Thyroid gland (tissue), 4 donors: ENCODE measurements at regions not wholly inside any gene's neighbourhood (a gene's known extent, or its start where the extent isn't known, plus 50 kb on each side); places are given as distances from the start of the nearest gene placed in this dataset.

ENCODE experiments used
- DNase-seq, 2 donors: peaks; one replicate each; pipeline ENCODE4 v3.0.0-alpha.2; 2019
- H3K27ac ChIP-seq, 3 donors: fragments of 200-600 bp; sonication (generic); 1 replicate in 2 of 3; 2 replicates in 1 of 3; pipeline ENCODE4 v1.5.1; 2016 to 2019; ENCODE audit warnings: mild to moderate bottlenecking in 1 of 3, moderate library complexity in 1 of 3
- H3K27me3 ChIP-seq: fragments of 200-600 bp; sonication (generic); one replicate; pipeline ENCODE4 v1.5.1; 2019
- H3K36me3 ChIP-seq, 2 donors: fragments of 200-600 bp; sonication (generic); one replicate each; pipeline ENCODE4 v1.5.1; 2016 to 2019
- H3K4me1 ChIP-seq, 2 donors: fragments of 200-600 bp; sonication (generic); one replicate each; pipeline ENCODE4 v1.5.1; 2017 to 2019
- H3K4me3 ChIP-seq, 3 donors: fragments of 200-600 bp; sonication (generic); replicated peaks in 1 of 3; 1 replicate in 2 of 3; 2 replicates in 1 of 3; pipeline ENCODE4 v1.5.1; 2016; ENCODE audit warnings: mild to moderate bottlenecking in 1 of 3
- H3K9me3 ChIP-seq: fragments of 200-600 bp; sonication (generic); one replicate; pipeline ENCODE4 v1.5.1; 2017
- POLR2A ChIP-seq, 2 donors: fragments of 450-650 bp; IDR thresholded peaks; one replicate each; pipeline ENCODE4 v1.6.1; 2017; ENCODE audit warnings: antibody characterized with exemption in 2 of 2, mild to moderate bottlenecking in 2 of 2, moderate library complexity in 1 of 2
- WGBS, 2 donors: methylation state at CpG; one replicate each; pipeline ENCODE4 v1.1.5; 2017; 5-methylcytosine and 5-hydroxymethylcytosine counted together
- intact Hi-C: fragments of 100-400 bp; cut with DNase I; formaldehyde crosslinking; loops from one replicate; pipeline ENCODE4 v1.15.1; 2023
- TF ChIP-seq, protein P1 (sequence below), 6 experiments: fragments of 200-600 bp in 3 of 6; fragments of 450-650 bp in 3 of 6; sonication (generic) in 3 of 6; IDR thresholded peaks; one replicate each; pipeline ENCODE4 v1.5.1; 2016 to 2019; ENCODE audit warnings: antibody characterized with exemption in 6 of 6, mild to moderate bottlenecking in 2 of 6, inconsistent platforms in 1 of 6, moderate library complexity in 1 of 6

DNA sequence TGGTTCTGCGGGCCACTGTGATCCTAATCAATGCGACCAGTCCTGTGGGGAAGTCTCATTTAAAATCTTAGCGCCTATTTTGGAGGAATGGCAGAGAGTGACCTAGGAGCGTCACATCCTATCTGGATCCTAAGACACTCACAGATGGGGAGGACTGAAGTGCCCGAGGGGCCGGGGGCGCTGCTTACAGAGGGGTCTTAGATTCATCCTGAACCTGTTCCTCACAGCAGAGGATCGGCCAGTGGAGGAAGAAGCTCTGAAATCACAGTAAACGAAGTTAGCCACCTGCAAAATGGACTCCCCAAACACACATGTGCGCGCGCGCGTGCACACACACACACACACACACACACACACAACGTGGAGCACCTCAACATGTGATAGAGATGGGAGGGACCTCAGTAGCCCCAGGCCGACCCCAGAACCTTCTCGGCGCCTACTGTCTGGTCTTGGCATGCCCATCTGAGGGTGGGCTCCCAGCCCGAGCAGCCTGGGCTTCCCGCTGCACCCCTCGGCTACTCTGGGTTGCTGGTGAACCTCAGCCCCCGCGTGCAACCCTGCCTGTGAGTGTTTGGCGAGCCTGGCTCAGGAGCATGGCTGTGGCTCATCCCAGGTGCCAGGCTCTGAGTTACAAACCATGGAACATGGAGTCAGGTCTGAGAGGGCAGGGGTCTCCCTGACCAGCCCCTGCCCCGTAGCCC is 613.3 kb downstream of the TBC1D22A start:
- no peaks in the 10 kb centered on the region for H3K27me3 ChIP-seq

DNA sequence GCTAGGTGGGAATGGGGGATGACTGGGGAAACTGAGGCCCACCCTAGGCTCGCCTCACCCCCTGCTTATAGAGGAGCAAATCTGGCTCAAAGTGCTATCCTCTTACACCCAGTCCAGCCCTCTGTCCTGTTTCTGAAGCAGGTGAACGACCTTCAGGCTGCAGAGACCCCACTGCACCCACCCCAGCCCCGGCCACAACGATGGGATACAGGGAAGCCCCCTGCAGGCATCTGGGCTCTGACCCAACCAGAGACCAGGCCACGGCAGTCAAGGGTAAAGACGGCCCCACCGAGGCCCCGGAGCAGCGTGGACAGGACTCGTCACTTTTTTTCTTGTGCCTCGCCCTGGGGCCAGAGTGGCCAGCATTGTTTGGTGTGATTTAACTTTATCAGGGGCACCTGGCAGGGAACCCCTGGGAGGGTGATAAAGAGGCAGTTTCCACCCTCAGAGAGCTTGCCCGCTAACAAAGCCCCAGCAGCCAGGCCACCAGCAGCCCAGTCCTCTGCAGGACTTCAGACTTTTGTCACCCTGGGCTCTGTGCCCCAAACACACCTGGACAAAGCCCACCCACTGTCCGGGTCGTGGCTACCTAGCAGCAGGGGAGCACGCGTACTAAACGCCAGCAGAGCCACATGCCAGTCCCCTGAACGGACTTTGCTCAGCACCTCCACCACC is 612.6 kb downstream of the TBC1D22A start:
- H3K27me3 ChIP-seq: no peaks in the 10 kb centered on the region
- H3K9me3 ChIP-seq: no peaks in the 10 kb centered on the region
- intact Hi-C loops: no loop called here
- H3K27ac ChIP-seq: no peak overlapping the region
- H3K4me3 ChIP-seq: no peak overlapping the region
- no peak for TF ChIP-seq POLR2A (IDR thresholded peaks at IDR 0.05)
- TF ChIP-seq, protein P1, sequence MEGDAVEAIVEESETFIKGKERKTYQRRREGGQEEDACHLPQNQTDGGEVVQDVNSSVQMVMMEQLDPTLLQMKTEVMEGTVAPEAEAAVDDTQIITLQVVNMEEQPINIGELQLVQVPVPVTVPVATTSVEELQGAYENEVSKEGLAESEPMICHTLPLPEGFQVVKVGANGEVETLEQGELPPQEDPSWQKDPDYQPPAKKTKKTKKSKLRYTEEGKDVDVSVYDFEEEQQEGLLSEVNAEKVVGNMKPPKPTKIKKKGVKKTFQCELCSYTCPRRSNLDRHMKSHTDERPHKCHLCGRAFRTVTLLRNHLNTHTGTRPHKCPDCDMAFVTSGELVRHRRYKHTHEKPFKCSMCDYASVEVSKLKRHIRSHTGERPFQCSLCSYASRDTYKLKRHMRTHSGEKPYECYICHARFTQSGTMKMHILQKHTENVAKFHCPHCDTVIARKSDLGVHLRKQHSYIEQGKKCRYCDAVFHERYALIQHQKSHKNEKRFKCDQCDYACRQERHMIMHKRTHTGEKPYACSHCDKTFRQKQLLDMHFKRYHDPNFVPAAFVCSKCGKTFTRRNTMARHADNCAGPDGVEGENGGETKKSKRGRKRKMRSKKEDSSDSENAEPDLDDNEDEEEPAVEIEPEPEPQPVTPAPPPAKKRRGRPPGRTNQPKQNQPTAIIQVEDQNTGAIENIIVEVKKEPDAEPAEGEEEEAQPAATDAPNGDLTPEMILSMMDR (IDR thresholded peaks at IDR 0.05): no peak
- no peak for DNase-seq
- no peaks in the 10 kb centered on the region for H3K4me1 ChIP-seq
- no peaks in the 10 kb centered on the region for H3K36me3 ChIP-seq
- WGBS, 2 donors: 77 to 86% methylated on average over 12 to 13 of the region's 18 CpGs

More for the DNA sequence above, 613.3 kb downstream of the TBC1D22A start:
- TF ChIP-seq, protein P1 (IDR thresholded peaks at IDR 0.05): no peak
- Histone ChIP-seq H3K9me3 (no peaks in the 10 kb centered on the region), H3K4me3 (no peak overlapping the region), H3K36me3 (no peaks in the 10 kb centered on the region), H3K27ac (no peak overlapping the region), H3K4me1 (no peaks in the 10 kb centered on the region)
- DNase-seq: no peak
- WGBS, 2 donors: 70 to 89% methylated on average over 11 to 16 of the region's 25 CpGs
- intact Hi-C loops: no loop called here

DNA sequence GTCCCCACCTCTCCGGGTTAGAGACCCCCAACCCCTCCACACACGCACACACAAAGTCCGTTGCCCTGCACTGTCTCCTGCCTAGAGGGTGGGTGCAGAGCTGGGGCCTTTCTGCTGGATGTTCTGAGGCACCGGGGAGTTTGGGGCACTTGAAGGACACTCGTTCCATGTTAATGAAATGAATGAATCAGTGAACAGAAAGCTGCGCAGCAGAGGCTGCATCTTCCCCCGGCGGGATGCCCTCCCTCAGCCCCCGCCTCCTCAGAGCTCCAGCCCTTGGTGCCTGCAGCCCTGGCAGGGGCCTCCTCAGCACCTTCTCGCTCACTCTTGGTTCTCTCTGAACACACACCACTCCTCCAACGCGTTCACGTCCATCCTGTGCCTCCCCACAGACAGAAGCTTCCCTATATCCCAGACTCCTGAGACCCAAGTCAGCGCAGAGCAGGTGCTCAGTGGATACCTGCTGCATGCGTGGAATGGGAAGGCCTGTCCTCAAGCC is 611.9 kb downstream of the TBC1D22A start:
- Histone ChIP-seq H3K27me3 (no peaks in the 10 kb centered on the region), H3K27ac (no peak overlapping the region), H3K9me3 (no peaks in the 10 kb centered on the region), H3K36me3 (no peaks in the 10 kb centered on the region), H3K4me3 (no peak overlapping the region), H3K4me1 (no peaks in the 10 kb centered on the region)
- DNase-seq: no peak
- intact Hi-C loops: no loop called here
- WGBS, 2 donors: 82 to 85% methylated on average over 15 of the region's 15 CpGs
- TF ChIP-seq, protein P1 (IDR thresholded peaks at IDR 0.05): no peak
- TF ChIP-seq POLR2A (IDR thresholded peaks at IDR 0.05): no peak

DNA sequence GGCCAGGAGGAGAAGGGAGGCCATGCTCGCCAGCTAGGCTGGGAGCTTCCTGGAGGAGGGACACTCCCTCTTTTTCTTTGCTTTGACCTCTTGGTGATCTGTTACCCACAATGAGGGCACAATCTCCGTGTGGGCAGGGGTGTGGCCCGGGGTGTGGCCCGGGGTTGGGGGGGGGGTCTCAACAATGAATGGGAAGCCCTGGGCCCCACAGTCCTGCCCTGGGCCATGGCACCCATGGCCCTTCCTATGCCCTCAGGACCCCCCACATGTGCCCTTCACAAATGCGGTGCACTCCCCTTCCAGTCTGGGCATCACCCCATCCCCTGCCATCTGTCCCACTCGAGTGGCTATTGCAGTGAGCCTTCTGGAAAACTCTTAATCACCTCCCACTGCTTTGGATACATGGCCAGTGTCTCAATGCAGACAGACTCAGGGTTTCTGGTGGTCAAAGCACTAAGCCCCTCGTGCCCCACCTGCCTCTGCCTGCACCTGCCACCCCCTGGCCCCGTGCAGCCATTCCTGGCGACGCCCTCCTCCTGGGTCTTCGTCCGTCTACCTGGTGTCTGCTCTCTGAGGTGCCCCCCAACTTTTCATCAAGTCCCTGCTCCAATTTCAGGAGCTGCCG is 611.3 kb downstream of the TBC1D22A start:
- TF ChIP-seq, protein P1 (IDR thresholded peaks at IDR 0.05): no peak
- TF ChIP-seq POLR2A (IDR thresholded peaks at IDR 0.05): no peak
- Histone ChIP-seq H3K9me3 (no peaks in the 10 kb centered on the region), H3K36me3 (no peaks in the 10 kb centered on the region), H3K4me1 (no peaks in the 10 kb centered on the region), H3K27ac (no peak overlapping the region), H3K27me3 (no peaks in the 10 kb centered on the region), H3K4me3 (no peak overlapping the region)
- DNase-seq: no peak
- 76 to 82% methylated on average over 12 of the region's 13 CpGs for WGBS, 2 donors
- intact Hi-C loops: no loop called here
